ENCODE measurements at regions not wholly inside any gene's neighbourhood (a gene's known extent, or its start where the extent isn't known, plus 50 kb on each side); places are given as distances from the start of the nearest gene placed in this dataset.

DNA sequence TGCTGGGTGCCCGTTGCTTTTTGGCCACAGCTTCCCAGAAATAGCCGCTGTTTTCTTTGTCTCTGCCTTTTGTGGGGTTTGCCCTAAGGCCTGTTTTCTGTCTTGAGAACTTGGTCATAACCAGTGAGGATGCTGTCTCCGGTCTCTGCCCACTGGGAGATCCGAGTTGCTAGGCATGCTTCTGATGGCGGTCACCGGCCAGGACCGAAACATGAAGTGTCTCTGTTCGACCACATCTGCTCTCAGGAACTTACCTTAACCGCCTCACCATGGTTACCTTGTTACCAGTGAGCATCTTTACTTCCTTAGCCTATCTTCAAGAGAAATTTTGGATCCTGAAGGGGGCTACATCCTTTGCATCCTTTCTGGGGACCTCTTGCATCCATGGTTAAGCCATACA, 91.9 kb downstream of the RTP5 start:
- no peaks in the 10 kb centered on the region for H3K27me3 ChIP-seq
- H3K36me3 ChIP-seq: no peaks in the 10 kb centered on the region
- DNase-seq (ENCODE audit: low read depth in 1 of 2, low spot score in 1 of 2): no peak
- peaks cover 21% of the 10 kb centered on the region for H3K4me1 ChIP-seq (ENCODE audit: low read depth)
- no peaks in the 10 kb centered on the region for H3K9me3 ChIP-seq (ENCODE audit: low read depth)
- no peak for TF ChIP-seq CTCF (IDR thresholded peaks at IDR 0.05; ENCODE audit: low read depth, low read length)
- no peak overlapping the region for H3K27ac ChIP-seq
- H3K4me3 ChIP-seq: no peak overlapping the region

DNA sequence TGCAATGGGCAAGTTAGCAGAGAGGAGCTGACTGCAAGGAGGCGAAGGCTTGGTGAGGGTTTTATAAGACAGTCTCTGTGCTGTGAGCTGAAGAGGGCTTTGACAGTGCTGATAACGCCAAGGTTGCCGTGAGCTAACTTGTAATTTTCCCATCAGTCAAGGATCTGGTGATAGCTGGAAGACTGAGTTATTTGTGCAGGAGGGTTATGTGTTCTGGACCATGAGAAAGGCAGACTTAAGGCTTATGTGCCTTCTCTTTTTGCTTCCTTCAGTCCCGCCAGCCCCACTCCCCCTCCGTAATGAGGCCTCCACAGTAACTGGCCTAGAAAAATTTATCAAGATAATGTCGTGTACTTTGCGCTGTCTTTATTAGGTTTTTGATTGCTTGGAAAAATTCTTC, 94.6 kb downstream of the RTP5 start:
- Histone ChIP-seq H3K9me3 (ENCODE audit: low read depth) (no peaks in the 10 kb centered on the region), H3K36me3 (no peaks in the 10 kb centered on the region), H3K27ac (peak overlapping the region; percentile 25), H3K4me3 (no peak overlapping the region), H3K27me3 (no peaks in the 10 kb centered on the region), H3K4me1 (ENCODE audit: low read depth) (peaks cover 24% of the 10 kb centered on the region)
- TF ChIP-seq CTCF (IDR thresholded peaks at IDR 0.05; ENCODE audit: low read depth, low read length): no peak
- DNase-seq (ENCODE audit: low read depth in 1 of 2, low spot score in 1 of 2): peak in 1 of 2 donors; percentile 37

DNA sequence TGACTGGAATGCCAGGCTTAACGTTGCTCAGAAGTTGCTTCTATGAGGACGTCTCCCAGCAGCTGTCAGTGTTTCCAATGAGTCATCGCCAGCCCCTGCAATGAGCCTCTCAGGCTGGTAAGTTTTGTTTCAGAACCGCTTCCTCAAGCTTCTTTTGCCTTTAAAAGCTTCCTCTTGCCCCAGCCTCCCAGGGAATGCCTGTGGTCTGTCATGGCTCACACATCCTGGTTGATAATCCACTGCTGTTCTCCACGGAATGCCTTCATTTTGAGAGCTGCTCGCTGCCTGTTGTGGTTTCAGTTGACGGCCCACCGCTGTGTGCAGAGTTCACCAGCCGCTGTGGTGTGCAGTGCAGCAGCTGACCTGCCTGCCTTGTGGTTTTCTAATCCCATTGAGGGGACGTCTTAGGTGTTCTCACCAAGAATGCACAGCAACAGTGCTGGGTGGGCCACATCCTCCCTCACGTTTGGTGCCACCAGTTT, 96.4 kb downstream of the RTP5 start:
- Histone ChIP-seq H3K9me3 (ENCODE audit: low read depth) (no peaks in the 10 kb centered on the region), H3K4me1 (ENCODE audit: low read depth) (peaks cover 24% of the 10 kb centered on the region), H3K36me3 (no peaks in the 10 kb centered on the region), H3K27me3 (no peaks in the 10 kb centered on the region), H3K27ac (peak overlapping the region; percentile 57), H3K4me3 (no peak overlapping the region)
- TF ChIP-seq CTCF (IDR thresholded peaks at IDR 0.05; ENCODE audit: low read depth, low read length): no peak
- peak; percentile 46 to 98 for DNase-seq (ENCODE audit: low read depth in 1 of 2, low spot score in 1 of 2)

DNA sequence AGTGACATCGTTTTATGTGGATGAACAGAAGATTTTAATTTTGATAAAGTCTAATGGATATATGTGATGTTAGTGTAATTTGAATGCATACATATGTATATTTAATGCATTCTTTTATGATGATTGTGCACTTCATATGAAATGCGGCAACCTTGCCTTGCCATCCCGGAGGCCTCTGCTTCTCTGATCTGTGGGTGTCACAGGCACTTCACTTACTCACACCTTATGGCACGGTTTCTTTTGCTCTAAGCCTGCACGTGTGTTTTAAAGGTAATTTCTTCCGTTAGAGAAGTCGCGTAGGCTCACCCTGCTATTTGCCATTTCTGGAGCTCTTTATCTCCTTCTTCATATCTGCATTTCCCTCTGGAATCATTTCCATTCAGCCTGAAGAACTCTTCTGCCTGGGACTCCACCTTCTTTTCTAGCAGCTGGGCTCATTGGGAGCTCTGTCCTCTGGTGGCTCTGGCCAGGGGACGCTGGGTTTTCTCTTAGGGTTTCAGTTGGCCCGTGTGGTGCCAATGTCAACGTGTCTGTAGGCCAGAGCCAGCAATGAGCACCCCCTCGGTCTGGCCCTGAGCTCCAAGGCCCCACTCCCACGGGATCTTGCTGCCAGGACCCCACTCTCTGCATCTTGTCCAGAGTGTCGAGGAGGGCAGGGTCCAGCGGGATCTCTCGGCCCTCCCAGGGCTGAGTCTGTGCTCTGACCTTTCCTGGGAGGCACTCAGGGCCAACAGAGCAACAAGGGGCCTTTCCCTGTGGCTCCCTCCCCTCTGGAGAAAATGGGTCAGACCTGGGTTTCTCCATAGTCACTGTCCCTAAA, 97.3 kb downstream of the RTP5 start:
- no peak for TF ChIP-seq CTCF (IDR thresholded peaks at IDR 0.05; ENCODE audit: low read depth, low read length)
- no peak overlapping the region for H3K27ac ChIP-seq
- no peak overlapping the region for H3K4me3 ChIP-seq
- no peaks in the 10 kb centered on the region for H3K9me3 ChIP-seq (ENCODE audit: low read depth)
- H3K36me3 ChIP-seq: no peaks in the 10 kb centered on the region
- H3K27me3 ChIP-seq: no peaks in the 10 kb centered on the region
- H3K4me1 ChIP-seq (ENCODE audit: low read depth): peaks cover 24% of the 10 kb centered on the region
- DNase-seq (ENCODE audit: low read depth in 1 of 2, low spot score in 1 of 2): no peak

- Histone ChIP-seq H3K4me3 (no peak overlapping the region), H3K36me3 (no peaks in the 10 kb centered on the region), H3K27me3 (no peaks in the 10 kb centered on the region), H3K4me1 (ENCODE audit: low read depth) (peaks cover 24% of the 10 kb centered on the region), H3K9me3 (ENCODE audit: low read depth) (no peaks in the 10 kb centered on the region), H3K27ac (no peak overlapping the region)
- DNase-seq (ENCODE audit: low read depth in 1 of 2, low spot score in 1 of 2): no peak
- TF ChIP-seq CTCF (IDR thresholded peaks at IDR 0.05; ENCODE audit: low read depth, low read length): no peak
These were observed 98.1 kb downstream of the RTP5 start for GRCh38 chr2:241967467-241968144.
